RWPE2 (cell line): ENCODE measurements at regions not wholly inside any gene's neighbourhood (a gene's known extent, or its start where the extent isn't known, plus 50 kb on each side); places are given as distances from the start of the nearest gene placed in this dataset.

Source experiments
- ATAC-seq: fragments of 200-7000 bp; cut with Tn5 transposase; 3 replicates; pipeline ENCODE4 v1.9.1; 2021; ENCODE audit warnings: low read depth
- DNase-seq: peaks from one replicate; pipeline ENCODE4 v3.0.0-alpha.2; 2020; ENCODE audit warnings: low spot score
- H3K27ac ChIP-seq: fragments of 450-650 bp; 2 replicates; pipeline ENCODE4 v1.5.1; 2017; ENCODE audit warnings: mild to moderate bottlenecking; ENCODE audit not compliant: poor library complexity, severe bottlenecking
- H3K27me3 ChIP-seq: fragments of 250-450 bp; sonication (Bioruptor Pico); 2 replicates; pipeline ENCODE4 v1.5.1; 2021; ENCODE audit warnings: mild to moderate bottlenecking, moderate library complexity; ENCODE audit not compliant: insufficient read depth, poor library complexity, severe bottlenecking
- H3K36me3 ChIP-seq: fragments of 250-450 bp; sonication (Bioruptor Pico); 2 replicates; pipeline ENCODE4 v1.5.1; 2020; ENCODE audit warnings: low read depth, mild to moderate bottlenecking, moderate library complexity
- H3K4me1 ChIP-seq: fragments of 250-450 bp; sonication (Bioruptor Pico); 2 replicates; pipeline ENCODE4 v1.5.1; 2021; ENCODE audit warnings: mild to moderate bottlenecking, moderate library complexity; ENCODE audit not compliant: insufficient read depth, poor library complexity, severe bottlenecking
- H3K4me3 ChIP-seq: fragments of 250-450 bp; sonication (Bioruptor Pico); 2 replicates; pipeline ENCODE4 v1.5.1; 2021; ENCODE audit warnings: mild to moderate bottlenecking, moderate library complexity; ENCODE audit not compliant: severe bottlenecking
- H3K9me3 ChIP-seq: fragments of 250-450 bp; sonication (Bioruptor Pico); 2 replicates; pipeline ENCODE4 v1.5.1; 2021; ENCODE audit warnings: mild to moderate bottlenecking, moderate library complexity; ENCODE audit not compliant: severe bottlenecking
- TF ChIP-seq, protein P1 (sequence below): fragments of 450-650 bp; IDR thresholded peaks from one replicate; pipeline ENCODE4 v1.5.1; 2017; ENCODE audit warnings: mild to moderate bottlenecking, moderate library complexity; ENCODE audit not compliant: poor library complexity, severe bottlenecking

DNA sequence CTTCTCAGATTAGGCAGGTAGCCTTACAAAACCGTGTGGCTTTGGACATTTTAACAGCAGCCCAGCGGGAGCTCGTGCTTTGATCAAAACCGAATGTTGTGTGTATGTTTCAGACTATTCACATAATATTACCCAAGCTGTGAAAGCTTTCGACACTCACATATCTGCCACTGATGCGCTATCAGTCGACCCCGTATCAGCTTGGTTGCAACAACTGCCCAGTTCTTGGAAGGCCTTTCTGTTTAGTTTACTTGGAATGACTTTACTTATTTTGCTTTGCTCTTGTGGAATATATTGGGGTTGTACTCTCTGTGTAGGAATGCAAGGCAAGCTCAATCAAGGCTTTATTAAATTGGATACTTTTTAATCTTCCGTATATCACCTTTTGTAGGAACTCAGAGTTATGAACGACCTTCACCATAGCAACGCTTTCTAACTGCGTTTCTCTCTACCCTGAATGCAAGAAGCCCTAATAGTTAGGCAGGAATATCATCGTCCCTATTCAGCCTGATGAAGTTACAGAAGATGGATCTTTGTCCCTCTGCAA, 107.5 kb downstream of the GLUD2 start:
- H3K4me3 ChIP-seq: no peak overlapping the region
- H3K27ac ChIP-seq: no peak overlapping the region
- H3K36me3 ChIP-seq: no peaks in the 10 kb centered on the region
- no peaks in the 10 kb centered on the region for H3K27me3 ChIP-seq
- DNase-seq: no peak
- H3K9me3 ChIP-seq: no peaks in the 10 kb centered on the region
- TF ChIP-seq, protein P1, sequence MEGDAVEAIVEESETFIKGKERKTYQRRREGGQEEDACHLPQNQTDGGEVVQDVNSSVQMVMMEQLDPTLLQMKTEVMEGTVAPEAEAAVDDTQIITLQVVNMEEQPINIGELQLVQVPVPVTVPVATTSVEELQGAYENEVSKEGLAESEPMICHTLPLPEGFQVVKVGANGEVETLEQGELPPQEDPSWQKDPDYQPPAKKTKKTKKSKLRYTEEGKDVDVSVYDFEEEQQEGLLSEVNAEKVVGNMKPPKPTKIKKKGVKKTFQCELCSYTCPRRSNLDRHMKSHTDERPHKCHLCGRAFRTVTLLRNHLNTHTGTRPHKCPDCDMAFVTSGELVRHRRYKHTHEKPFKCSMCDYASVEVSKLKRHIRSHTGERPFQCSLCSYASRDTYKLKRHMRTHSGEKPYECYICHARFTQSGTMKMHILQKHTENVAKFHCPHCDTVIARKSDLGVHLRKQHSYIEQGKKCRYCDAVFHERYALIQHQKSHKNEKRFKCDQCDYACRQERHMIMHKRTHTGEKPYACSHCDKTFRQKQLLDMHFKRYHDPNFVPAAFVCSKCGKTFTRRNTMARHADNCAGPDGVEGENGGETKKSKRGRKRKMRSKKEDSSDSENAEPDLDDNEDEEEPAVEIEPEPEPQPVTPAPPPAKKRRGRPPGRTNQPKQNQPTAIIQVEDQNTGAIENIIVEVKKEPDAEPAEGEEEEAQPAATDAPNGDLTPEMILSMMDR: no peak
- no peaks in the 10 kb centered on the region for H3K4me1 ChIP-seq
- ATAC-seq: no peak

DNA sequence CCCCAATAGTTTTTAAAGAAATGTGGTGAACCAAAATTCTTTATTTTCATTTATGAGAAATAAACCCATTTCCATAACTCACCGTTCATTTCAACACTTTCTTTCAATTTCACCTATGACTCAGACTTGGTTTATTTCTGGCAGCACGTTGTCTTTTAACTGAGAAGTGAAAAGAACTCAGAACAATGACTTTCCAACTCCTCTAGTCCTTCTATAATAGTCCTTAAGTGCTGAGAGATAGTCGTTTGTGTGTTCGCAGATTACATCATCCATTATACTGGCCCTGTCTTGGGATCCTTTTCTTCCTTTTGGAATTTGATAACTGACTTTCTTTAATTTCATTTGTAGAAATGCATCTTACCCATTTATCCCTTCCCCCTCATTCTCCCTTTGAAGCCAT, 113.6 kb downstream of the GLUD2 start:
- H3K27ac ChIP-seq: no peak overlapping the region
- H3K36me3 ChIP-seq: no peaks in the 10 kb centered on the region
- no peaks in the 10 kb centered on the region for H3K27me3 ChIP-seq
- no peak for DNase-seq
- no peaks in the 10 kb centered on the region for H3K4me1 ChIP-seq
- no peak overlapping the region for H3K4me3 ChIP-seq
- TF ChIP-seq, protein P1: no peak
- no peak for ATAC-seq
- no peaks in the 10 kb centered on the region for H3K9me3 ChIP-seq

DNA sequence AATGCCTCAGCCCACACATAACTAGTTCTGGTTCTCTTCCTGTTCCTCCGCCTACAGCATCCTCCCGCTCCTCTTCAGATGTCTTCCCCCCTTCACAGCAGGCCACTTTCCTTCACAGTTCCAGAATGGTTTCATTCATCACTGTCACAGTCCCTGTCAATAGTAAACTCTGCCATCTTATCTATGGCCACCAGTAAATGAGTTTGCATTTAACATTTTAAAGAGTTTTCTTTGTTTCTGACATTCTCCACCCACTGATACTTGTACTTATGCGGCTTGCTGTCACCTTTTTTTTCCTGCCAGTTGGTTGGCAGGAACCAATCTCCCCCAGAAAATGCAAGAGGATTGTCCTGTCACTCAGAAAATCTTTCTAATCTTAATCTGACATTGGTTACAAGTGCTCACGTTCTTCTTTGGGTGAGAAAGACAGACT, 114.1 kb downstream of the GLUD2 start:
- no peaks in the 10 kb centered on the region for H3K27me3 ChIP-seq
- H3K9me3 ChIP-seq: no peaks in the 10 kb centered on the region
- no peak for DNase-seq
- no peaks in the 10 kb centered on the region for H3K36me3 ChIP-seq
- no peak overlapping the region for H3K4me3 ChIP-seq
- H3K4me1 ChIP-seq: no peaks in the 10 kb centered on the region
- TF ChIP-seq, protein P1: no peak
- H3K27ac ChIP-seq: no peak overlapping the region
- no peak for ATAC-seq

DNA sequence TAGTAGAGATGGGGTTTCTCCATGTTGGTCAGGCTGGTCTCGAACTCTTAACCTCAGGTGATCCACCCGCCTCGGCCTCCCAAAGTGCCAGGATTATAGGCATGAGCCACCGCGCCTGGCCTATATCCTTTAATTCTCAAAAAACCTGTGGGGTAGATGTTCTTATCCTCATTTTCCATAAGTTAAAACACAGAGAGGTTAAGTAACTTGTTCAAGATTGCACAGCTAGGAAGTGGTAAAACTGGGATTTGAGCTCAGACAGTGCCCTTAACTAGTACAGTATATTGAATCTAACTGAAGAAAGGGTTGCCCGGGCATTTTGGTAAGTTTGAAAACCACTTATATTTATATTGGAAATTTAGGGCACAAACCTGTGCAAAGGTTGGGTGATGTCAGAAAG, 116.0 kb downstream of the GLUD2 start:
- TF ChIP-seq, protein P1: no peak
- no peaks in the 10 kb centered on the region for H3K9me3 ChIP-seq
- no peaks in the 10 kb centered on the region for H3K27me3 ChIP-seq
- DNase-seq (no peak), ATAC-seq (no peak)
- H3K27ac ChIP-seq: no peak overlapping the region
- H3K4me3 ChIP-seq: no peak overlapping the region
- no peaks in the 10 kb centered on the region for H3K36me3 ChIP-seq
- no peaks in the 10 kb centered on the region for H3K4me1 ChIP-seq

DNA sequence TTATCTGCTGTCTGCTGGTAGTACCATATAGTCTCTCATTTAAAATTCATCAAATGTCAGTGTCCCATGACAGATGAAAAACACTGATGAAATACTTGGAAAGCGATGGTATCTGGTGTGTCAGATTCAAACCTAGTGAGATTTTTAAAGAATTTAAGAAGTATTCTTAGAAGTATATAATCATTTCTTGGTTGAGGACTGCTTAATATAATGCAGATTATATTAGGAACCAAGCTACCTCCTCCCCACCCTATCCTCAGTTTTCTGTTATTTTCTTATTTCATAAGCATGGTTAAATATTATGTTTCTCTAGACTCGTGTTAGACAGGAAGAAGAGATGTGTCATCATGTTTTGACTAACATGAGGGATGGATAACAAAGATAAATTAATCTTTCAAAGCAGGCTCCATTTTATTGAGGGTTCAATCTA, 118.5 kb downstream of the GLUD2 start:
- Histone ChIP-seq H3K9me3 (no peaks in the 10 kb centered on the region), H3K4me3 (no peak overlapping the region), H3K36me3 (no peaks in the 10 kb centered on the region), H3K27ac (no peak overlapping the region), H3K27me3 (no peaks in the 10 kb centered on the region), H3K4me1 (no peaks in the 10 kb centered on the region)
- TF ChIP-seq, protein P1: no peak
- ATAC-seq (no peak), DNase-seq (no peak)
